ENCODE measurements at regions not wholly inside any gene's neighbourhood (a gene's known extent, or its start where the extent isn't known, plus 50 kb on each side); places are given as distances from the start of the nearest gene placed in this dataset.

DNA sequence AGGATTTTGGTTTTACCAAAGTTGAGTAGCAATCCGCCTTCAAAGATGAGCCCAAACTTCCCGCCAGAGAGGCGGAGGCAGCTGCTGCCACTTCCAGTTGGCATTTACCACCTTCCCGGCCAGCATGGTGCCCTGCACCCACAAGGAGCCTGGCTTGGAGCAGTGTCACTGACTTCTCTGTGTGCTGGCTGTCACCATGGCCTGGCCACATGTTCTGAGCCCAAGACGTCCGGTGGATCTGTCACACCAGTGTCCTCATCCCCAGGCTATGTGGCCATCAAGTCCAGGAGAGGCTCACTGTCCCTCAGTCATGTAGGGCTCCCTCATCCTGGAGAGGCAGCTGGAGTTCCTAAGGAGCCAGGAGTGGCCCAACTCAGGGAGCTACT, 100.6 kb downstream of the ACKR3 start:
- Histone ChIP-seq H3K9me3 (ENCODE audit: low read length) (no peaks in the 10 kb centered on the region; the same call in 1 of the 2 replicates), H3K27ac (ENCODE audit: extremely low read length, insufficient read depth, low read length) (no peak overlapping the region), H3K79me2 (ENCODE audit: insufficient read depth, low read length) (no peaks in the 10 kb centered on the region), H3K27me3 (ENCODE audit: control insufficient read depth in 1 of 2, insufficient read depth in 2 of 2, low read length in 2 of 2) (no peaks in the 10 kb centered on the region), H3K9ac (ENCODE audit: insufficient read depth, low read depth, low read length) (no peak overlapping the region), H3K36me3 (replicated peaks in 1 of 2; ENCODE audit: control insufficient read depth in 1 of 2, insufficient read depth in 2 of 2, low read length in 2 of 2) (no peaks in the 10 kb centered on the region), H3K4me1 (ENCODE audit: insufficient read depth, low read length) (no peaks in the 10 kb centered on the region), H3K4me3 (replicated peaks in 1 of 3; ENCODE audit: insufficient read depth in 1 of 3, low read depth in 2 of 3, low read length in 3 of 3) (no peak overlapping the region), H4K20me1 (ENCODE audit: insufficient read depth, low read length) (no peaks in the 10 kb centered on the region), H3K4me2 (ENCODE audit: low read depth, low read length) (no peak overlapping the region), H2AFZ (ENCODE audit: low read length) (no peak overlapping the region)
- in situ Hi-C loops (cut with HindIII; ENCODE audit: extremely low pct_ligation_motif_present, low pct_unique_long_range_greater_than_20kb) = no loop called here
- intact Hi-C loops (cut with micrococcal nuclease; ENCODE audit: unreplicated experiment) = no loop called here
- ChIA-PET POLR2A (no interaction called here), CTCF (ENCODE audit: low intra/inter-chr PET ratio, low total read pairs) (no interaction called here)
- TF ChIP-seq ZUFSP (CRISPR knock-in tag; IDR thresholded peaks at IDR 0.05; ENCODE audit: borderline replicate concordance) (no peak), ZNF879 (CRISPR knock-in tag; IDR thresholded peaks at IDR 0.05) (no peak), ZNF367 (CRISPR knock-in tag; IDR thresholded peaks at IDR 0.05; ENCODE audit: borderline replicate concordance) (no peak), ZNF557 (CRISPR knock-in tag; IDR thresholded peaks at IDR 0.05) (no peak)
- ATAC-seq (no peak), DNase-seq (ENCODE audit: low spot score) (no peak), FAIRE-seq (no peak)
- BruUV-seq (replicated peaks) = no TSS peak
- WGBS (ENCODE audit: low lambda C conversion rate) = 48% methylated on average over 4 of the region's 6 CpGs

DNA sequence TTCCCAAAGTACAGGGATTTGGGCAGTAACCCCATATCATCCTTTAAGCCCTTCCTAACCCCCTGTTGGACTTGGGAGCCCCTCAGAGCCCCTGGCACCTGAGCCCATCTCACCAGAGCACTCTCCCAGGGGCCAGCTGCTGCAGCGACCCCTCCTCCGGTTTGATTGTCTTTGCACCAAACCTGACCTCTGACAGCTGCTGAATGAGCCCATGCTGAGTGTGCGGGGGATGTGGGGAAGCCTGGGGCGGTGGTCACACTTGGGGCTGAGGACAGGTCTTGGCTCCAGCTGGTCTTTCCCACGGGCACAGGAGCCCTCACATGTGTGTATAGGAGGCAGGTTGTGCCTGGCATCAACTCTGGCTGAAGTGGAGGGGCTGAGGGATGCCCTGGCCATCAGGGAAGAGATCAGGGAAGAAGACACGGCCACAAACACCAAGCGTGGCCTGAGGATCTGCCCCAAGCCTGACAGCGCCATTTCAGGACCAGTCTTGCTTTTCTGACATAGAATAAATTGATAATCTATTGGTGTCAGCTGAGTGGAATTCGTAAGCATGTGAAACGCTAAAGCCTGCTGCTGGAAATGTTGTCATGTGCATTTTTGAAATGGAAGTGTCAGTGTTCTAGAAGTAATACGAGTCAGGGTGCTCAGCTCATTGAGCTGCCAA, 102.4 kb downstream of the ACKR3 start:
- DNase-seq (ENCODE audit: low spot score) (no peak), ATAC-seq (no peak), FAIRE-seq (no peak)
- 32% methylated on average over 11 of the region's 11 CpGs for WGBS (ENCODE audit: low lambda C conversion rate)
- in situ Hi-C loops (cut with HindIII; ENCODE audit: extremely low pct_ligation_motif_present, low pct_unique_long_range_greater_than_20kb) (no loop called here), intact Hi-C loops (cut with micrococcal nuclease; ENCODE audit: unreplicated experiment) (no loop called here)
- H3K36me3 ChIP-seq (replicated peaks in 1 of 2; ENCODE audit: control insufficient read depth in 1 of 2, insufficient read depth in 2 of 2, low read length in 2 of 2) = no peaks in the 10 kb centered on the region
- no TSS peak for BruUV-seq (replicated peaks)
- no peak overlapping the region for H3K4me3 ChIP-seq (replicated peaks in 1 of 3; ENCODE audit: insufficient read depth in 1 of 3, low read depth in 2 of 3, low read length in 3 of 3)
- no peak overlapping the region for H2AFZ ChIP-seq (ENCODE audit: low read length)
- H3K27me3 ChIP-seq (ENCODE audit: control insufficient read depth in 1 of 2, insufficient read depth in 2 of 2, low read length in 2 of 2) = peaks cover 0 to 1% of the 10 kb centered on the region in 2 experiments; a peak in 1 of 5 replicates
- no peak overlapping the region for H3K4me2 ChIP-seq (ENCODE audit: low read depth, low read length)
- no peaks in the 10 kb centered on the region for H3K9me3 ChIP-seq (ENCODE audit: low read length)
- POLR2A ChIA-PET = no interaction called here
- no peak overlapping the region for H3K27ac ChIP-seq (ENCODE audit: extremely low read length, insufficient read depth, low read length)
- CTCF ChIA-PET (ENCODE audit: low intra/inter-chr PET ratio, low total read pairs) = no interaction called here
- H3K79me2 ChIP-seq (ENCODE audit: insufficient read depth, low read length) = no peaks in the 10 kb centered on the region
- TF ChIP-seq ZNF781 (CRISPR knock-in tag; IDR thresholded peaks at IDR 0.05; ENCODE audit: borderline replicate concordance, not compliant biosample characterization) (no peak), TCF7 (IDR thresholded peaks at IDR 0.05; ENCODE audit: low read depth) (no peak), MXD4 (CRISPR knock-in tag; IDR thresholded peaks at IDR 0.05) (no peak), DR1 (CRISPR knock-in tag; IDR thresholded peaks at IDR 0.05) (no peak), PHF21A (CRISPR knock-in tag; IDR thresholded peaks at IDR 0.05) (no peak), ZNF382 (CRISPR knock-in tag; IDR thresholded peaks at IDR 0.05; ENCODE audit: borderline replicate concordance) (no peak), ZNF101 (CRISPR knock-in tag; IDR thresholded peaks at IDR 0.05; ENCODE audit: borderline replicate concordance, low read depth) (no peak), MAFF (IDR thresholded peaks at IDR 0.05; ENCODE audit: low read depth, low read length) (no peak), ZNF547 (CRISPR knock-in tag; IDR thresholded peaks at IDR 0.05) (no peak)
- H3K9ac ChIP-seq (ENCODE audit: insufficient read depth, low read depth, low read length) = no peak overlapping the region
- no peaks in the 10 kb centered on the region for H4K20me1 ChIP-seq (ENCODE audit: insufficient read depth, low read length)
- H3K4me1 ChIP-seq (ENCODE audit: insufficient read depth, low read length) = no peaks in the 10 kb centered on the region

All from HepG2 (cell line).